Panc1 (cell line): ENCODE measurements at regions not wholly inside any gene's neighbourhood (a gene's known extent, or its start where the extent isn't known, plus 50 kb on each side); places are given as distances from the start of the nearest gene placed in this dataset.

Source experiments
- CTCF ChIP-seq: fragments of 450-650 bp; IDR thresholded peaks from 2 replicates; pipeline ENCODE4 v1.5.1; 2017; ENCODE audit warnings: mild to moderate bottlenecking
- REST ChIP-seq, 2 experiments: IDR thresholded peaks; 2 replicates each; pipeline ENCODE4 v1.6.1; 2011 to 2012; ENCODE audit warnings: low read depth in 2 of 2, control low read depth in 1 of 2, low read length in 1 of 2, mild to moderate bottlenecking in 1 of 2, moderate library complexity in 1 of 2; ENCODE audit not compliant: insufficient read depth in 1 of 2
- TCF7L2 ChIP-seq: IDR thresholded peaks from 2 replicates; pipeline ENCODE4 v1.6.1; 2011; ENCODE audit warnings: mild to moderate bottlenecking, low read depth, low read length, inconsistent platforms

GRCh38 chr1:93811326-93812065 is 67.5 kb downstream of the DNTTIP2 start:
- TF ChIP-seq REST (IDR thresholded peaks at IDR 0.05; ENCODE audit: insufficient read depth in 1 of 2, low read depth in 2 of 2, low read length in 1 of 2) (no peak), CTCF (no peak), TCF7L2 (no peak)
